Astrocyte of the hippocampus (primary cell): ENCODE measurements at regions not wholly inside any gene's neighbourhood (a gene's known extent, or its start where the extent isn't known, plus 50 kb on each side); places are given as distances from the start of the nearest gene placed in this dataset.

Experiments used
- DNase-seq: peaks from one replicate; pipeline ENCODE4 v3.0.0; 2011; ENCODE audit warnings: low read depth, low spot score

DNA sequence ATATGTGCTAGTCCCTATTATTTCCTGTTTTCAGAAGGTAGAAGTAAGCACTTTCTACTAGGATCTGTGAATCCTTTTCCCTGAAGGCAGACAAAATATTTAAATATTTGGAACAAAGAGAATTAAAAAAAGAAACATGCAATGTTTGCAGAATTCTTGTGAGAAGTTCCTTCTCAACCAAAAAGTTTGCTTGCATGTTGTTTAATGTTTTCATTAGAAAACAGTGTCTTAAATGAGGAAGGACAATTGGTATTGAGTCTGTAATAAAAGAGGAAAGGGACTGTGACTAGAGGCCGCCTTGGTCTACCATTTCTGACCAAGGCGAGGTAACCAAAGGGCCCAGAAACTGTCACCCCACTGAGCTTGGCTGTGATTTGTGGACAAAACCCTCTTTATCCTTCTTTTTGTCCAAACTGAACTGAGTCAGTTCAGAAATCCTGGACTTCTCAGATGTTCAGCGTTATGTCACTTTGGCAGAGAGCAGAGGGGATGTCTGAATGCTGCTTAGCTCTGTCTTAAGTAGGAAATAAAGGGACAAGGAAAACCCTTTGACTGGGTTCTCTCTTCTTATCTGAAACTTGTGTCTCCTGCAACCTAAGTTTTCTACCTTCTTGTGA is 129.8 kb upstream of the CPM start:
- DNase-seq: no peak

DNA sequence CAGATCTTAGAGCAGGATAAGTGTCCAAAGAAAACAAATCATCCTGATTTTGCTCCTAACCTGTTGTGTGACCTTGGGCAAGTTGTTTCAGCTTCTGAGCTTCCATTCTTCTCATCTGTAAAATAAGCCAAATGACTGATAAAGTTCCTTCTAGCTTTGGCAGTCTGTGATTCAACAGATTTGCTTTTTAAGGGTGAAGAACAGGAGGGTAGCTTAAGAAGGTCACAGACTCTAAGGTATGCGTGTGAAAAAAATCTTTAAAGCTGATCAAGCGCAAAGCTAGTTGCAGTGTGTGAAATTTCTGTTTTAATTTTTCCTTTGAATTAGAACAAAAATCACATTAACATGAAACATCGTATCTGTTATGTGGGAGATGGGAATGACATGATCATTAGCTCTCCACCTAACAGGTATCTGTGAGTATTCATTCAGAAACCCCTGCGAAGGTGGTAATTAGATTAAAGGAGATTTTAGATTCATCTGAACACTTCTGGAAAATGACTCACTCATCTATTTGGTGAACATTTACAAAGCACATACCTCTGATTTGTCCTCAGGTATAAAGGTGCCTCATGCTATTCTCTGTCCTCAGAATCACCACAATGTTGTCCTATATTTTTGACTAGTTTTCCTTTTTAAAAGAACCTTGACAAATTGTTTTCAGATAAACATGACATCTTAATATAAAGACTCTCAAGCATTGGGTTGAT is 131.9 kb upstream of the CPM start:
- DNase-seq: no peak

DNA sequence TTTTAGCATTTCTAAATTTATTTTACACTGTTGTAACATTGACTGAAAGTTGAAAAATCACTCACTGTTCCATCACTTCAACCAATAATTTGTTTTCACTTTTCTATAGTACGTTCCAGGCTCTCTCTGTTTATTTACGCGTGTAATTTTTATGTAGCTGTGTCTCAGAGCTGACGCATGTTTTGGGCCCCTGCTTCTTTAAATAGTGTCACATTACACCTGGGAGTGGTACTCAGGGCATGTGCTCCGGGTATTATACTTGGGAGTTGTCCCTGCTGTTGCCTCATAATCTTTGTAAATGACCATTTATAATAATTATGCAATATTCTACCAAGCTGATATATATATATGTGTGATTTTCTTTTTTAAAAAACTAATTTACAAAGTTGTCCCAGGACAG is 132.8 kb upstream of the CPM start:
- DNase-seq: no peak

DNA sequence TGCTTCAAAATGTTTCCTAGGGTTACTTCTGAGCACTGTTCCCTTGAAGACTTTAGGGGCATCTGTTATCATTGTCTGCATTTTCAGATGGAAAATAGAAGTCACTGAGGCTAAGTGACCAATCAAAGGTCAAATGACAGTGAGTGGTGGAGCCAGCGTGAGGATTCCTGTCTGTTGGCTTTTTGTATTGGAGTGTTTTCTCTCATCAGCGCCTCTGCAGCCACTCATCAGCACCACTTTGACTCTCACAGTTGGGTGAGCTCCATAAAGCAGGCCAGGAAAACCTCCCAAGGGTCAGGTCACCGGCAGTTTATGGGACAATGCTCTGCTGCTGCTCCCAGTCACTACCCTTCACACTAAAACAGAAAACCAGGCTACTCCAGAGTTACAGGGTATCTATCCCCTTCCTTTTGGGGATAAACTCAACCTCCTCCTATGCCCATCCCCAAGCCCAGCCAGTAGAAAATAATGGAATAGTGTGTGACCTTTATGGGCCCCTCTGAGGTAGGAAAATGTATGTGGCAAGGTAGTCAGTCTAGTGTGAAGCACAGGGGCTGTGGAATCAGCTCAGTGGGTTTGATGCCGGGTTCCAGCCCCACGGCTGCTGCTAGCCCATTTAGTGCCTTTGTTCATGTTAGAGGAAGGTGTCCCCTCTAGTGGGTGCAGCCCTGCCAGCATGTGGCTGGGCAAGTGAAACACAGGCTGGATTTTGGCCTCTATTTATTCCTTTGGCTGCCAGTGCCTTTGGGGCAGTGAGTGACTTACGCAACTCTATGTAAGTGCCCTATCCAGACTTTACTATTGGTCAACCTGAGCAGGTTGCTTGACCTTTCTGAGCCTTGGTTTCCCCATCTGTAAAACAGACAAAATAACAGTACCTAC is 133.8 kb upstream of the CPM start:
- DNase-seq: no peak

- peak; percentile 42 for DNase-seq
Observed at GRCh38 chr12:69067713-69068112, 134.7 kb upstream of the CPM start.

GRCh38 chr12:69068448-69068847 is 135.5 kb upstream of the CPM start:
- peak; percentile 58 for DNase-seq

DNA sequence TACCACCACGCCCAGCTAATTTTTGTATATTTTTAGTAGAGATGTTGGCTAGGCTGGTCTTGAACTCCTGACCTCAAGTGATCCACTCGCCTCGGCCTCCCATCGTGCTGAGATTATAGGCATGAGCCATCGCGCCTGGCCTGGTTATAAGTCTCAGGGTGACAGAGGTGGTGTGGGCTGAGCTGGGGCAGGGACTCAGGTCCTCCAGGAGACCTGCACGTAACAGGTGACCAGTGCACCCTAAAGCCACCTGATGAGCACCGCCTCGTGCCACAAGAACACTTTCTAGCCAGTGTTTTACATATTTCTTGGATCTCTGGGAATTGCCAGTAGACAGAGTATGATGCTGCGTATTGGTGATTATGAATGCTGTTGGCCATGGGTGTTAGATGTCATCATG is 136.5 kb upstream of the CPM start:
- no peak for DNase-seq

GRCh38 chr12:69070319-69071090 is 137.5 kb upstream of the CPM start:
- peak; percentile 83 for DNase-seq

- DNase-seq: no peak
Observed at GRCh38 chr12:69071091-69071370, 138.1 kb upstream of the CPM start.

DNA sequence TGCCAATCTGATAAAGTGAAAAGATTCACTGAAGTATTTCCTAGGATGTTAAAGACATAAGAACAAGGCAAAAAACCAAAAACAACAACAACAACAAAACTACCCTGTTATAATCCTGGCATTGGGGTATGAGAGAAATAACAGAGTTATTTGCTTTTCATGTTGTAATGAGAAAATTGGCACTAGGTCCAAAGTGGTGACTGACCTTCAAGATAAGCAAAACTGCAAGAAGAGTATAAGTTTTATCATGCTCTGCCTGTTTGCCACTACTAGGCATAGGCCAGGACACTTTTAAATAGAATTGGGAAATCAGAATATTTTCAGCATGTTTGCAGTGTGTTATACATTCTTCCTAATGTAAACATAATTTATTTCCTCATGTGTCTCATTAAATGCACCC is 140.1 kb upstream of the CPM start:
- no peak for DNase-seq

- DNase-seq: no peak
Observed at GRCh38 chr12:69074556-69075349, 141.8 kb upstream of the CPM start.

- no peak for DNase-seq
Observed at GRCh38 chr12:69083689-69084088, 150.7 kb upstream of the CPM start.

DNA sequence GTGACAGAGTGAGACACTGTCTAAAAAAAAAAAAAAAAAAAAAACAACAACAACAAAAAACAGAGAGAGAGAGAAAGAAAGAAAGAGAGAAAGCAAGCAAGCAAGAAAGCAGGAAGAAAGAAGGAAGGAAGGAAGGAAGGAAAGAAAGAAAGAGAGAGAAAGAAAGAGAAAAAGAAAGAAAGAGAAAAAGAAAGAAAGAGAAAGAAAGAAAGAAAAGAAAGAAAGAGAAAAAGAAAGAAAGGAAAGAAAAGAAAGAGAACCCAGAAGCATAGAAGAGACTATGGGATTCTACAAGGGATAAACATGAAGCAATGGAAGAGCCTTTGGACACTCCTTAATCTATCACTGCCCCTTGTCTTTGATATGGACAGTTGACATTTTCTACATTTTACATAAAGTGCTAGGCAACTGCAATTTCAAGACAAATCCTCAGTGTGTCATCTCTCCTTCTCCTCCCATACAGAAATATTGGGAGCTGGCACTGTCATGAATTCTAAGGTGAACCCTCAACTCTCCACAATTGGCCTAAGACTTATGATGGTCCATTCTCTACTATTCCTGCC is 151.9 kb upstream of the CPM start:
- DNase-seq: no peak

- DNase-seq: no peak
Observed at GRCh38 chr12:69085852-69086251, 152.9 kb upstream of the CPM start.

- no peak for DNase-seq
Observed at GRCh38 chr12:69087986-69088385, 151.4 kb upstream of the CPSF6 start.

GRCh38 chr12:69090722-69091121 is 148.6 kb upstream of the CPSF6 start:
- DNase-seq: no peak

- DNase-seq: peak; percentile 17
Observed at GRCh38 chr12:69091442-69092017, 147.8 kb upstream of the CPSF6 start.

DNA sequence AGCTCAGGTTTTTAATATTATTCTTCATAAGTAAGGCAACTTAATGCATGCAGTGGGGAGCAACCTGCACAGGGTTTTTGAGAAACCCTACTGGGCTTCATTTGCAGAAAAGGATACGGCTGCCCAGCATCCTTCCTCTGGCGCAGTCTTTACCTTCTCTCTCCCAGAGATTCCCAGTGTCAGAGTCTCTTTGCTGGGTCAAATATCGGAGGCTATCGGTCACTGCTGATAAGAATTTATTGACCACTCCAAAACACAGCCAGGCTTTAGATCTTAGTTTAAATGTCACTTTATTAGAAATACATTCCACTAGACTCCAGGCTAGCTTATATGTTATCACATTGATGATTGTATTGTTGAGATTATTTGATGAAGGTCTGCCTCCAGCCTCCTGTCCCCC is 147.2 kb upstream of the CPSF6 start:
- no peak for DNase-seq

DNA sequence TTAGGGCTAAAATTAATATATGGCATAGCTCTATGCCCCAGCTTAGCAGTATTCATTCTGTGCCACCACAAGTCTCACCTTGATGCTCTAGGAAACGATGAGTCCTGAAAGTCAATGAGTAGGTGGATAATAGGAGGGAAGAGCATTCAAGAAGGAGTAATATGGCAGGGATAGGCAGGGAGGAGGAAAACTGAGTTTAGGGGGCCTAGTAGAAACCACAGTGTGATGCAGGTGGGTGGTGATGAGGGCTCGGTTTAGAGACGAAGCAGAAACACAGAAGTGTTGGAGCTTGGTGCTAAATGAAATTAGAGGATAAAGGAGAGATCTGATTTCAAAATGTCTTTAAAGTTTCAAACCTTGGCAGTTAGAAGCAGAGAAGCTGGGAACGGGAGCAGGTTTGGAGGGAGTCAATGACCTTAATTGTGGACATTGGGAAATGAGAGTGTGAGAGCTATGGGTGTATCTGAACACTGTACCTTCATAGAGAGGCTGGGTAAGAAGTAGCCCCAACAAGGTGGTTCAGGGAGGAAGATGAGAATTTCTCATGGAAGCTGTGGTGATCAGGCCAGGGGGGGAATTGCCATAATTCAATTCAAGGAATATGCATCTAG is 144.7 kb upstream of the CPSF6 start:
- no peak for DNase-seq
